AG04450 (cell line): ENCODE measurements at regions not wholly inside any gene's neighbourhood (a gene's known extent, or its start where the extent isn't known, plus 50 kb on each side); places are given as distances from the start of the nearest gene placed in this dataset.

Source experiments
- CTCF ChIA-PET: fragments of 300-600, 350-600 bp; formaldehyde crosslinking; extraction: SDS; loops from one replicate; lab custom pipeline; 2022; ENCODE audit warnings: antibody characterized with exemption, inconsistent platforms; lab: Charles Lee
- POLR2A ChIA-PET: fragments of 350-600 bp; formaldehyde crosslinking; extraction: SDS; loops from one replicate; lab custom pipeline; 2021; ENCODE audit warnings: antibody characterized with exemption, inconsistent platforms; lab: Yijun Ruan, JAX
- DNase-seq: peaks from one replicate; pipeline ENCODE4 v3.0.0-alpha.2; 2011; ENCODE audit warnings: low read depth, low spot score
- H3K27ac ChIP-seq: one replicate; pipeline ENCODE4 v1.5.1; 2012; ENCODE audit warnings: low read depth, low read length, control low read depth
- H3K27me3 ChIP-seq: one replicate; pipeline ENCODE4 v1.6.0; 2012; ENCODE audit warnings: low read length; ENCODE audit not compliant: control insufficient read depth, insufficient read depth
- H3K4me3 ChIP-seq: 2 replicates; pipeline ENCODE4 v1.5.1; 2011; ENCODE audit warnings: mild to moderate bottlenecking, low read depth, low read length, control low read depth
- H3K9me3 ChIP-seq: 2 replicates; pipeline ENCODE4 v1.5.1; 2012; ENCODE audit warnings: low read length; ENCODE audit not compliant: control insufficient read depth, insufficient read depth
- CTCF ChIP-seq: IDR thresholded peaks from 2 replicates; pipeline ENCODE4 v1.5.1; 2011; ENCODE audit warnings: low read depth, low read length, control low read depth, inconsistent platforms

DNA sequence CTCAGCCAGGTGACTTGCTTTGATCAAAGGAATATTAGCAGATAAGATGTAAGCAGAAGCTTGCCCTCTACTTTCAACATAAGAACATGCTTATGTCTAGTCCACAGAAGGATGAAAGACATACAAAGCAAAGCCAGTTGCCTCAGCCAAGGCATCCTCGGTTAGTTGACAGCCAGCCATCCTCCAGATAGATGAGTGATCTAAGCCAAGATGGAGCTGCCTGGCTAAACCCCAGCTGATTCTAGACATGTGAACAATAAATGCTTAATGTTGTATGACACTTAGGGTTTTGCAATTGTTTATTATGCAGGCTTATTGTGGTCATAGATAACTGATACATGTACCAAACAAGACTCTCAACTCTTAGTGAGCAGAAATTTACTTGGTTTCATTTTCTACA is 157.6 kb upstream of the TMTC2 start:
- no peaks in the 10 kb centered on the region for H3K9me3 ChIP-seq
- no peak for TF ChIP-seq CTCF
- no peak for DNase-seq
- CTCF ChIA-PET = interaction anchor here (0.6 to 1.4 kb wide), 5 partner anchors 13 to 1974 kb away, joined by 3 to 5 read pairs (median 3); partner anchors contain the start of genes CCDC59 and METTL25
- H3K27ac ChIP-seq = no peak overlapping the region
- H3K4me3 ChIP-seq = no peak overlapping the region
- no peaks in the 10 kb centered on the region for H3K27me3 ChIP-seq
- POLR2A ChIA-PET = no interaction called here

DNA sequence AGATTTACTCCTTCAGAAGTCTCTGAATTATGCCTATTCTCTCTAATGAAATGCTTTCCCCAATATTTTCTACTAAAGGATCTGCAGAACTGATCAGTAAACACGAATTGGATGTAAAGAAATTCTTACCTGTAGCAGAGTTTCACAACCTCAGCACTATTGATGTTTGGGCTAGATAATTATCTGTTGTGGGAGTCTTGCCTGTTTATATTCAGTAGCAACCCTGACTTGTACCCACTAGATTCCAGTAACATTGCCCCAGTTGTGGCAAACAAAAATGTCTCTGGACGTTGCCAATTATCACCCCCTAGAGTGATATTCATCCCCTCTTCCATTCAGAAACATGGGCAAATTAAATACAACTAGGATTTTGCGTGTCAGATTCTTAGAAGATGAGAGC is 156.8 kb upstream of the TMTC2 start:
- H3K27me3 ChIP-seq = no peaks in the 10 kb centered on the region
- ChIA-PET CTCF (interaction anchor here (1.4 kb wide), 1 partner anchor 172 kb away, joined by 5 read pairs; the partner anchor contains the start of genes CCDC59 and METTL25), POLR2A (no interaction called here)
- TF ChIP-seq CTCF = no peak
- H3K4me3 ChIP-seq = no peak overlapping the region
- H3K9me3 ChIP-seq = no peaks in the 10 kb centered on the region
- no peak overlapping the region for H3K27ac ChIP-seq
- DNase-seq = no peak

DNA sequence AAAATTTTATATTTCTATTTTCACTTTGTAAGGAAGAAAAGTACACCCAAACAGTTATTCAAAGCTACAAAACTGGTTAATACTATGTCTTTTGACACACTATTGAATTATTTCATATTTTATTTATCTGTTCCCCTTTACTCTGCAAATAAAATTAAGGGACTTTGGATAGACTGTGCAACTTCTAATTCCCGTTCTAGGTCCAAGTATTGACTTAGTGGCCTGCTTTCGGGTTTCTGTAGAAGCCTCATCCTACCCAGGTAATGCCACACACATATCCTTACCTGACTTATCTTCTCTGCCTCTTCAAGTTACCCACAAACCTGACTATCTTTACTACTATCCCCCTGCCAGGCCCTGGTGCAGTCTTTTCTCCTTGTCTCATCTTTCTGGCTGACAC is 156.3 kb upstream of the TMTC2 start:
- H3K27ac ChIP-seq = no peak overlapping the region
- ChIA-PET POLR2A (no interaction called here), CTCF (no interaction called here)
- DNase-seq = no peak
- no peaks in the 10 kb centered on the region for H3K9me3 ChIP-seq
- TF ChIP-seq CTCF = no peak
- H3K4me3 ChIP-seq = no peak overlapping the region
- H3K27me3 ChIP-seq = no peaks in the 10 kb centered on the region

DNA sequence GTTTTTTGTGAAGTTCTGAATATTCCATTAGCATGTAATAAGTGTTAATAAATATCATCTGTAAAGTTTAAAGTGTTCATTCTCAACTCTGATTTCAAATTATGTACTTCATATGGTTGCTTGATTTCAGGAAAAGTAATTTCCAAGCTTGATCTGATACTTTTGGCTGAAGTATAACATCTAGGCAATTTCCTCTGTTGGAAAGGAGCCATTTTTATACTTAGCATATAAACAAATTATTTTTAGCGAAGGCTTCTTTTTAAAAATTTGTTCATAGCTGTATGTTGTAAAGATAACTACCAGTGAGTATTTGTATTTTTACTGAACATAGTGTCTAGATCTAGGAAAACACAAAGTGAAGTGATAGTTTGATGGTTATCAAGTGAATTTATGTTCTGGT is 153.4 kb upstream of the TMTC2 start:
- DNase-seq = no peak
- H3K27me3 ChIP-seq = no peaks in the 10 kb centered on the region
- H3K9me3 ChIP-seq = no peaks in the 10 kb centered on the region
- no peak overlapping the region for H3K27ac ChIP-seq
- ChIA-PET CTCF (no interaction called here), POLR2A (no interaction called here)
- TF ChIP-seq CTCF = no peak
- H3K4me3 ChIP-seq = no peak overlapping the region

DNA sequence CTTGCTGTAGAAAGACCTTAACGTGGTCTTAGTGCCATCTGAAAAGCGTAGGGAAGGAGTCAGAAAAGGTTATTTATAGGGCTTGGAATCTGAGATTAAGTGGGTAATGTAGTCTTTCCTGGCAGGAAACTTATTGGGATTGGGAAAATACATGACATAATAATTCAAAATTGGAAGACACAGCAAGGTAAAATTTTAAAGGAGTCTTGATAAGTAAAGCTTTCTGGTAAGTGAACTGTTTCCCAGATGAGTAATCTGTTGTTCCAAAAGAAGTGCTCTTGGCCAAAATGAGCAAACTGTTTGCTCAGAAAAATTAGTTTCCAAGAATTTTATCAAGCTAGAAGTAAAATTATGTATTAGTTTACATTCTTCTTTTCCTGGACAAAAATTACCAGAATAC is 149.3 kb upstream of the TMTC2 start:
- POLR2A ChIA-PET = no interaction called here
- Histone ChIP-seq H3K9me3 (no peaks in the 10 kb centered on the region), H3K27me3 (no peaks in the 10 kb centered on the region), H3K4me3 (no peak overlapping the region), H3K27ac (no peak overlapping the region)
- no peak for TF ChIP-seq CTCF
- CTCF ChIA-PET = no interaction called here
- no peak for DNase-seq
